T follicular helper cell (primary cell): ENCODE measurements at regions not wholly inside any gene's neighbourhood (a gene's known extent, or its start where the extent isn't known, plus 50 kb on each side); places are given as distances from the start of the nearest gene placed in this dataset.

Experiments
- DNase-seq: peaks from one replicate; pipeline ENCODE4 v3.0.0-alpha.2; 2020; ENCODE audit warnings: low read depth

DNA sequence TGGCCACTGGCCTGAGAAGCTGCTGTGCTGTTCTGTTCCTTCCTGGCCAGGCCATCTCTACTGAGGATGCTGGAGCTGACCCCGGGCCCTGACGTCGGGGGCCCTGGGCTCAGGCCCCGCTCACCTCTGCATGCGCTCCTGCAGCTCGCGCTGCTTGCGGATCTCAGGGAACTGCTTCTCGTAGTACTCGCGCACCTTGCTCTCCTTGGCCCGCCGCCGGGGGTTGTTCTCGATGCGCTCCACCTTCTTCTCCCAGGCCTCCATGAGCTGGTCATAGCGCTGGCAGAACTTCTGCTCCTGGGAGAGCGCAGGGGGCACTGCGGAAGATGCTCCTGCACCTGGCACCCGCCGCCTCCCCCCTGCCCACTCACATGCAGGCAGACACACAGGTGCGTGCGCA, 135.6 kb downstream of the RFLNA start:
- DNase-seq: no peak

DNA sequence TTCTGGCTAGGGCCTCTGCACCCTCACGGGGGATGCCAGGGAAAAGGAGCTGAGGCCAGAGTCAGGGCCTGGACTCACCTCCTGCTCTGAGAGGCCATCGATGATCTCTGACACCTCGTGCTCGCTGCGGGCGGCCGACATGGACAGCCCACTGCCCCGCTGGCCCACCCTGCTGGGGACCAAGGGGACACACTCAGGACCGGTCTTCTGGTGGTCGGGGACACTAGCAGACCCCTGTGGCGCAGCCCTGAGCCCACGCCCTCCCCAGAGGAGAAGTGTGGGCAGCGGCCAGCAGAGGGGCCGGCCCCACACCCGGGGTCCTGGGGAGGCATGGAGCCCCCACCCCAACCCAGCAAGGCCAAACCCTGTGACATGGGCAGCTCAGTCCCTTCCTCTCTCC, 134.6 kb downstream of the RFLNA start:
- no peak for DNase-seq

DNA sequence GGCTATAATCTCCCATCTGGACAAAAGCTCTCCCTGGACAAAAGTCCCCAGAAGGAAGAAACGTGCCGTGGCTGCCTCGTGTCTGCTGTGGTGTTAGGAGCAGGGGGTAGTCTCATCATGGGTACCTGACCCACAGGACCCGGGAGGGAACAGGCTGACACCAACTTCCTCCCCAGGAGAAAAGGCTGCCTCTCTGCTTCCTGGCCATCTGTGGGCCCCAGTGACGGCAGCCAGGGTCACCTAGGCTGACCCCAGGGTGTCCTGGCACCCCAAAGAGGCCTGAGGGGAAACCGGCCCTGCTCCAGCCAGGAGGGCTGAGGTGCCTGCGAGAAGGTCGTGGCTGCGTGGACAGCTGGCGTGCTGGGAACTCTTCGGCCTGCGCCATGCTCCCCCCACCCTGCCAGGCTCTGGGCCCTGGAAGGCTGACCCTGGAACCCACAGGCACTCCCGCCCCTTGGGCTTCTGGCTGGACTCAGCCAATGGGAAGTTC, 133.9 kb downstream of the RFLNA start:
- DNase-seq: no peak

DNA sequence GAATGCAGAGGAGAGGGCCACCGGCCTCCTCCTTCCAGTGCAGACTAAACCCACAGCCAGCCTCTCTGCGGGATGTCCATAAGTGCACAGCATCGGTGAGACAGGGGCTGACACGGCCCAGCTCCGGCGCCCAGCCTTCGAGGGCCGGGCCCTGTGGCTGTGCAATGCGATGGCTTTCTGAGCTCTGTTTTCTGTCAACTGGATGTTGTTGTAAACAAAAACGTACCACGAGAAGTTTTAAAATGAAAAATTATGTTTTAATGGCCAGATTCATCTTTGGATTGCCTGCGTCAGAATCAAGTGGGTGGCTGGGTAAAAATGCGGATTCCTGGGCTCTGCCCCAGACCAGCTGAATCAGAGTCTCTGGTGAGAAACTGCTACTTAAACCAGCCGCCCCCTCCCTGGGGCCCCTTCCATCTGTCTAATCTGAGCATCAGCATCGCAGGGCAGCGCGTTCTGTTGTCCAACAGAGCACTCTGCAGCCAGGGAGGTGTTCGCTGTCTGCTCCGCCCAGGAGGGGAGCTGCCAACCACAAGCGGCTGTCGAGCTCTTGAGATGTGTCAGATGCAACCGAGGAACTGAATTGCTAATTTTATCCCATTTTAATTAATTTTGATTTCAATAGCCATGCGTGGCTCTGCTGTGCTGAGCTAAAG, 133.4 kb downstream of the RFLNA start:
- no peak for DNase-seq

DNA sequence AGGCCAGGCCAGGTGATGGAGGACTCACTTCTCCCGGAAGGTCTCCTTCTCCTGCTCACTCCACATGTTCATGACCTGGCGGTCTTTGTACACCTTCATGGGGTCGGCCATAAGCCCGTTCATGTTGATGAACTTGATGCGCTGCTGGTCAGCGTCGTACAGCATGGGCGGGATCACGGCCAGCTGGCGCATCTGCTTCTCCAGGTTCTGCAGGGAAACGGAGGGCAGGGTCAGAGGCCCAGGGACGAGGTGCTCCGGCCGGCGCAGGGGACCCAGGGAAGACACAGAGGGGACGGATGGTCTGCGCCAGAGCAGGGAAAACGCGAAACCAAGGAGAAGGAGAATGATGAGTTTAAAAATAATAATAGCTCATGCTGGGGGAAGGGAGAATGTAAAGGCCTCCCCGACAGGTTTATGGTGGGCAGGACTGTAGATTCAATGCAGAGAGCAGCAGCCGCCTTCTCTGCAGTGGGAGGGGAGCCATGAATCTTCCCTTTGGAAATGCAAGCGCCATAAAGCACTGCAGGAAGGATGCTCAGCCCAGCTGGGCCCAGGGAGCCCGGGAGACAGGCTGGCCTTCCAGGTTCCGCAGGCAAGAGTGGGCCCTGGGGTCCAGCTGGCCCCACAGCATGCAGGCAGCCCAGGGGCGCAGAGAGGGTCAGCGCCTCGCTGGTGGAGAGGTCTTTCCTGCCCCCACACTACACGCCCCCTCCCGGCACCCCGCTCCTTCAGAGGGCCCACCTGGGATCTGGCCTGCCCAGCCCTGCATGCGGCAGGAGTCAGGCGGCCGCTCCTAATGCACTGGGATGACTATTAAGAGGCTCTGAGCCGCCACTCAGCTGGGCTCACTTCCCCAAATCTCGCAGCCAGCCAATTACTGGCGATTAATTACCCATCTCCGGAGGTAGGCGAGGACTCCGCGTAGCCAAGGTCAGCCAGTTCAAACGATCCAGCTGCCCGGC, 132.0 kb downstream of the RFLNA start:
- no peak for DNase-seq

DNA sequence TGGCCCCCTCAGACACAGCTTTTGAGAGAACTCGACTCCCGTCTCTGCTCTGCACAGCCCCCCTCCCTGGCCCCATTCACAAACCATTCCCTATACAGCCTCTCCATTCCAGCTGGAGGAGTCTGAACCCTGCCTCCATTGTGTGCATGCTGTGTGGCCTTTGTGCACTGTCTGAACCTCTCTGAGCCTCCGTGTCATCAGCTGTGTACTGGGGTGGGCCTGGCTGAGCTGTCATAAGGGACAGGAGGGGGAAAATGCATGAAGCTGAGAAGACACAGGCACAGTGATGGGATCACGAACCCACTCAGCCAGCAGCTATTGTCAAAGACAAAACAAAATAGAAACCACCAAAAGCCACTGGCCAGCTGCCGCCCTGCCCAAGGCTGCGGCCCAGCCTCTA, 130.8 kb downstream of the RFLNA start:
- no peak for DNase-seq

DNA sequence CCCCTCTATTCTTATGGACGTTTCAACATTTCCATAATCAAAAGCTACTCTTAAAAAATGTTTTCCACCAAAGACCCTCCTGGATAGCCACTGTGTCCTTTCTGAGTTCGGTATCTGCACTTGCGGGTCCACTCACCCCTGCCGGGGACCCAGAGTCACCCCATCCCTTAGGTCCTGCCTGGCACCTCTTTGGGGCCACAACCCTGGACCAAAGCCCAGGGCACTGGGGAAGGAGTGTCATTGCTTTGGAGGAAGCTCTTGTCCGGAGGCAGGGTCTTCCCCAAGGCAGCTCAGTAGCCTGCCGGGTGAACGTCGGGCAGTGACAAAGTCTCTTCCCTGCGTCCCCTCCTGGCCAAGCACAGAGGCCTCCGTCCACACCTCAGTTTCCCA, 129.6 kb downstream of the RFLNA start:
- no peak for DNase-seq

DNA sequence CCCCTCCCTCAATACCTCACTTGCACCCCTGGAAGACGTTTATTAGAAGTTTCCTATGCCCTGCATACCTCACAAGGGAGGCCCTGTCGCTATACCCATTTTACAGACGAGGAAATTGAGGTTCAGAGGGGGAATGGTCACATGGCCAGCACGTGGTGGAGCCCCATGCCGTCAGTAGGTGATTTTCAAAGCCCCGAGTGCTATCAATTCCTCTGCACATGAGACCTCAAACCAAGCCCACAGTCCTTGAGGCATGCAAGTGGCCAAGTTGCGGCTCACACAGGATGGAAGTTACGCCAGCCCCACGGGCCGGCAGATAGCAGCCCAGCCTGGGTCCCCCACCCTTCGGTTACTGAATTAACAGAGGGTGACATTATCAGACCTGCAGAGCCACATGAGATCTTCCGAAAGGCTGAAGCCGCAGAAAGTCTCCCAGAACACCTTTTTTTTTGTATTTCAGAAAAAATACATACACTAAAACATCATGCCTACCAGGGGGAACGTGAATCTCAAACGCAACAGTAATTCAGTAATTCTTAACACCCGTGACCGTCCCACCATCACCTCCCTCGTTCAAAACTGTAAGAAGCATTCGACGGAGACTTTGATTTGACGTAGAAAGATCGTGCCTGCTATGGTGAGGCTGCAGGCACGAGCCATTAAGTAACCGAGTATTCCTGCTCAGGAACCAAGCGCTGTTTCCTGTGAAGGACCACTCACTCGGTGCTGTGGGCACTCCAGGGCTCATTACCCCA, 129.0 kb downstream of the RFLNA start:
- DNase-seq: no peak

DNA sequence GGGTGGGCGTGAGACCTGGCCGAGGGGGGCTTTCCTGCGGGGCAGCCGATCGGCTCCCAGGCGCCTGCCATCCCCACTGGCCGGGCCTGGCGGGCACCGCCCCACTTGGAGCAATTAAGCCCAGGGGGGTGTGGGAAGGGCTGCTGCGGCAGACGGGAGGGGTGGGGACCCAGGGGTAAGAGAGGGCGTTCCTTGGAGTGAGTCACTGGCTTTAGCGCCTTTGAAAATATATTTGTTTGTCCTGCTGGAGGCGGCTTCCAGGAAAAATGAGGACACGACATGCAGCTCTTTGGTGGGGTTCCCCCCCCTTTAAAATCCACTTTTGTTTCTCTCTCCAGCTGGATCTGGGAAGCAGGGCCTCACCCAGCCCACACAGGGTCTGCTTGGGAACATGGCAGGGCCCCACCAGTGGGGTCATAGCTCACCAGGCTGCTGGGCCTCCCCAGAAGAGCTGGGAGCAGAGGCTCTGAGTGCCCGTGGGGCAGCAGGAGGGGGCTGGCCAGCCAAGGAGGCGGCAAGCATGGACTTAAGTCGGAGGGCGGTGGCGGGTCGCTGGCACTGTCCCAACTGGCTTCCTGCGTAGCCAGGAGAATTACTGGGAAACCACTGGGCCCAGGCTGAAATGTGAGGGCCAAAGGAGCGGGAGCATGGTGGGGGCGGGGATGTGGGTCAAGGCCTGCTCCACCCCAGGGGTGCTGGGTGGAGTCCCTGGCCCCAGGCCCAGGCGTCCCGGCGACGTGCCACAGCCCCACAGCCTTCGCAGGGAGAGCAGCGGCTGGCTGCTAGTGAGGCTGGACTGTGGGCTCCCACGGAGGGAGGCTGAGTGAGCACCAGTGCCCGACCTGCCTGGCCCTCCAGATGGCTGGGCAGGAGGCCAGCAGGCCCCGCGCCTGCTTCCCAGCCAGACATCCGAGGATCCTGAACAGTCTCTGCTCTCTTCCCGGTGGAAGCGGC, 128.0 kb downstream of the RFLNA start:
- DNase-seq: no peak

DNA sequence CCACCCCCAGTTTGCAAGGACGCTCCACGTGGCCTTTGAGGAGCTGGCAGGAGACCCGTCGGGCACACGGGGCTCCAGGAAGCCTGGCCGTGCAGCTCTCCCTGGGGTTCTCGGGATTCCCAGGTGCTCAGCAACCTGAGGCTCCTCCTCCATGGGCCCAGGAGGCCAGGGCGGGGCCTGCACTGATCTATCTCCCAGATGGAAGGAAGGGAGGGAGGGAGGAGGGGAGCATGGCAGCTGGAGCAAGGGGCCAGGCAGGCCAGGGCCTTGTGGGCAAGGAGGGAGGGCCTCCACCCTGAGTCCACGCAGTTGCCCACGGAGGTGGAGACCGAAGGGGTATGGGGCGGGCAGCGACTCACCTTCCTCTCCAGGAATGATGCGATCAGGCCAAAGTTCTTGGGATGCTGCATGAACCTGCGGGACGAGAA, 127.3 kb downstream of the RFLNA start:
- DNase-seq: no peak

DNA sequence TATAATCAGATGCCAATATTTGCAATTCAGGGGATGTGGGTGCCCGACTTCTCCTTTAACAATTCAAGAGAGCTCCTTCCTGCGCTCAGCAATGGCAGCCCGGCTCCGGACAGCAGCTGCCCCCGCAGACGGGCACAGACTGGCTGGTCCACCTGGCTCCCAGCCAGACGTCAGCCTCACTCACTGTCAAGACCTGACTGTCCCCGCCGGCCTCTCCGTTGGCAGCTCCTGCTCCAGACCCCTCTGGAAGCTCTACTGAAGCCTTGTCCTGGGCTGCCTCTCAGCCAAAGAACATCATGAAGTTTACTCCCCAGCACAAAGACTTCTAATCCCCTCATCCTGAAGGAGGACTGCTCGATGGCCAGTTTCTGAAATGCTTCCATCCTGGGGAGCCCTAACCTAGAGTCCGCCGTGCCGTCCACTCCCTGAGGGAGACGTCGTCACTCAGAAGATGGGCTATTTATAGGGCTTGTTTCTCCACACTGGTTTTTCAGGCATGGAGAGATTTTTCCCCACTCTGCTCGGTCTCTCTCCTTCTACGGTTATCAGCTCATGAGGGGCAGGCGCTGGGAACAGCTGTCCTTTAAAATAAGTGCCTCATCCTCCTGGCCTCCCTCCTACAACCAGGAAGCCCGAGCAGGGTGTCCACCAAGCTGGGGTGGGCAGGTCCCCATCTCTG, 126.2 kb downstream of the RFLNA start:
- no peak for DNase-seq

DNA sequence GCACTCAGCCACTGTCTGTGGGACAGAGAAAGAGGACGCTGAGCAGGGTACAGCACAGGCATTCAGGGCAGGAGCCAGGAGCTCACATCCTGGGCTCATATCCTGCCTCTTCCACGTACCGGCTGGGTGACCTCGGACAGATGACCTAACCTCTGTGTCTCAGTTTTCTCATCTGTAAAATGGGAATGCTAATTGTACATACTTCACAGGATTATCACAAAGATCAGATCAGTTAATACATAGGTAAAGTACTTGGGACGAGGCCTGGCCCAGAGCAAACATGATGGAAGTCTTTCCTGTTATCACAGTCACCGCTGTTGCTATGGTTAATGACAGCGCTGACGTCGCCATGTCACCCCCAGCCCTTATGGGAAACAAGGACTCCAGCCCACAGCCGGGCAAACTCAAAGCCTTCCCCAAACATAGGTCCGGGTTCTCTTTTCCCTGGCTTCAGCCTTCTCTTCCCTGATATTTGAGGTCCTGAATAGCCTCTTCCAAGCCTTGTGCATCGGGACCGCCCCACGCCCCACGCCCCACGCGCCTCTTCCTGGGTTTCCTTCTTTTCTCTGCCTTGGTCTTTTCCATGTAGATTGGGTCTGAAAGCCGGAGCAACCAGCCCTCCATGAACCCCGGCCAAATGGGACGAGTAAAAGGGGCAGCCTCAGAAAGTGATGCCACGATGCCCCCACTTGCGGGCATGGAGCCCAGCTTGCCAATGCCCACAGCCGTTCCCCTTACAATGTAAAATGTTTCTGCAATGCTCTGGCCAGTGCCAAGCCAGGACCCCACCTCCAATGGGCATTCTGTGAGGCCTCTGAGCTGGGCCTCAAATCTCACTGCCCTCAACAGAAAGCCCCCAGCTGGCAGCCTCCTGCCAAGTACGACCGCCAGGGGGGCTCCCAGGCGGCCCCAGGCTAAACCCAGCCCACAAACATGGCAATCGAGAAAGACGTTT, 125.4 kb downstream of the RFLNA start:
- DNase-seq: no peak

DNA sequence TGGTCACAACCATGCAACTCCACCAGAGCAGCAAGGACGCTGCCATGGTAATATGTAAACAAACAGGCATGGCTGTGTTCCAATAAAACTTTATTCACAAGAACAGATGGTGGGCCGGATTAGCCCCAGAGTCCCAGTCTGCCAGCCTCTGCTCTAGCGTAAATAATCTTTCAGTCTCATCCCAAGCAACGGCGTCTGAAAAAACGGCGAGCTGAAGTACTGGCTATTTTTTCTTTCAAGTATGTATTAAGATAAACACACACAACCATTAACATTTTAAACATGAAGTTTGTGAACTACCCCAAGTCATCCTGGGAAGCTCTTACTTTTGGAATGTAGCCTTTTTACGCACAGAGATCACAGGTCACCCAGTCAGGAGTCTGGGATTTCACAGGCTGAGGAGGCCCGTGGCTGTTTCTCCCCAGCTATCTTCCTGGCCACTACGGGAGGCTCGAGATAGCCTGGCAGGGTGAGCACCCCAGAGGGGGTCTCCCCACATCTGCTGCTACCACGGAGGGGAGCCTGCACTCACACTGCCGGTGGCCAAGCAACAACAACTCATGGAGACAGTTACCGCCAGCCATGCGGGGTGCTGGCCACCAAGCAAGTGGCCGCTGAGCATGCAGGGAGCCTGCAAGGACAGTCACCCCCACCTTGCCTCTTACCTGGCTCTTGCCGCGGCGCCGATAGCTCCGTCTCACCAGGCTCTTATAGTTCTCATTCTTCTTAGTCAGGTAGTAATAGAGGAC, 124.6 kb downstream of the RFLNA start:
- no peak for DNase-seq

DNA sequence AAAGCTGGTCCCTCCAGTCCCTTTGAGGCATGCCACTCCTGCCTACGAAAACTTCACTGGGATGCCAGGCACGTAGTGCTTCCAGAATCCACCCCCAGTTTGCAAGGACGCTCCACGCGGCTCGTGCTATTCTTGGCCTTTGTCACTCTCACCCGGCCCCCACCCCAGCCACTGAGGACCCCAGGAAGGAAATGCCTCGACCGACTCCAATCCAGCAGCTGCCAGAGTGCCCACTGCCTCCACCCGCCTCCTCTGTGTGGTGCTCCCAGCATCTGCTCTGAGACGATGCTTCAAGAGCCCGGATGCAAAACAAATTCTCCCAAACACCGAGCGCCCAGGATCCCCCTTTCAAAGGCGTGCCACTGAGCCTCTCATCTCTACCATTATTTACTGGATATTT, 123.9 kb downstream of the RFLNA start:
- no peak for DNase-seq

DNA sequence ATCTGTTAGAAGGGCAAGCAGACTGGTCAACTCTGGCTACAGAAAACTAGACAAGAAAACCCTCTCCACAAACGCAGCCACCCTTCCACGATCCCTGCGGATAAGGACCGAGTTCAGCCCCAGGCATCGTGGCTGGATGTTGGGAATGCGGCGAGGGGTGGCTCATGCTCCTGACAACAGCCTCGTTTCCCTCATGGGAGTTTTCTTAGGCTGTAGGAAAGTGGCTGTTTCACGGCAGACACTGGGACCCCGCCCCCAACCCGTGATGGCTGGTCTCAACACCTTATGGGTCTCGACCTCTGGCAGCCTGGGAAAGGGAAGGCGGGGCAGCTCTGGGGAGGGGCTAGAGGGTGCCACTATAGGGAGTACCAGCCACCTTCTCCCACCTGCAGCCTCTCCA, 123.3 kb downstream of the RFLNA start:
- no peak for DNase-seq

DNA sequence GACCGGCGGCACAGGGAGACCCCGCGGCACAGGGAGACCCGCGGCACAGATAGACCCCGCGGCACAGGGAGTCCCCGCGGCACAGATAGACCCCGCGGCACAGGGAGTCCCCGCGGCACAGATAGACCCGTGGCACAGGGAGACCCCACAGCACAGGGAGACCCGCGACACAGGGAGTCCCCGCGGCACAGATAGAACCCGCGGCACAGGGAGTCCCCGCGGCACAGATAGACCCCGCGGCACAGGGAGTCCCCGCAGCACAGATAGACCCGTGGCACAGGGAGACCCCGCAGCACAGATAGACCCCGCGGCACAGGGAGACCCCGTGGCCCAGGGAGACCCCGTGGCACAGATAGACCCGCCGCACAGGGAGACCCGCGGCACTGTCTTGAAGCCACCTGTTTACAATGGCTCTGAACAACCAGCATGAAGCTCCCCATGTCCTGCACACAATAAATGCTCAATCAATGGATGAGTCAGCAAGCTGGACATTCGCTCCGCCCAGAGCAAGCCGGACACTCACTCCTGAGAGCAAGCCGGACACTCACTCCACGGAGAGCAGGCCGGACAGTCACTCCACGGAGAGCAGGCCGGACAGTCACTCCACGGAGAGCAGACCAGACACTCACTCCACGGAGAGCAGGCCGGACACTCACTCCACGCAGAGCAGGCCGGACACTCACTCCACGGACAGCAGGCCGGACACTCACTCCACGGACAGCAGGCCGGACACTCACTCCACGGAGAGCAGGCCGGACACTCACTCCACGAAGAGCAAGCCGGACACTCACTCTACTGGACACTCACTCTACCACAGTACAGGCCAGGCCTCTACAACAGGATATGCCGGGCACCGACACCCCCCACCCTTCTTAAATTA, 121.9 kb downstream of the RFLNA start:
- no peak for DNase-seq

DNA sequence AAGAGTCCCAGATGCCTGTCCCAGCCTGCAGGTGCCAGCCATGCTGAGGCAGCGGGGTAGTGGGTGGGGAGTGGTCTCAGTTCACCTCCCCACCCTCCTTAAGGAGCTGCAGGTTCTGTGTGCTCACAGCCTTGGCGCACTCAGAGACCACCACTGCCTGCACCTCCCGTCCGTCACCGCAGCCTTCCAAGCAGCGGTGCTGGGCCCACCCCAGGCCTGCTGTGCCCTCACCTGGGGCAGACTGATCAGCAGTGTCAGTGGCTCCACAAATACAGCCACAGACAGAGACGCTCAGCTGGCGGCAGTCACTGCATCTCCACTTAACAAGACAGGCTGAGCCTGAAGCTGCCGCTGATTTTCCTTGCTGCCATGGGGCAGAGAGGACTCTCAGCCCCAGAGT, 120.2 kb downstream of the RFLNA start:
- no peak for DNase-seq

DNA sequence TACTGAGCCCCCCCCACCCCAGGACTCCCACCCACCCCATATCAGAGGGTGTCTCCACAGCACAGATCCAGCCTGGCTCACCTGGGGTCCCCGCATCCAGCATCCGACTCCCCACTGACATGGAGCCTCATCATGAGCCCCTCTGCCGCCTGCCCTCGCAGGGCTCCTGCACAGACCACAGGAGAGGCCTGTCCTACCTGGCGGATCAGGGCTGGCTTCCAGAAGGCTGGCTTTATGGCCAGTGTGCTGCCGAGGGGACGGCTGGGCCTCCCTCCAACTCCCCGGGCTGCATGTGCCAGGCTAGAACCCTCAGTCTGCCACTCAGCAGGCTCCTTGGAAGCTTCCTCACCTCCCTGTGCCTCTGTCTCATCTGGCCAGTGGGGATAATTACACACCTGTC, 119.0 kb downstream of the RFLNA start:
- DNase-seq: no peak
